ENCODE measurements at regions not wholly inside any gene's neighbourhood (a gene's known extent, or its start where the extent isn't known, plus 50 kb on each side); places are given as distances from the start of the nearest gene placed in this dataset.
"Not testable (repeated sequence)": the region's sequence is repeated elsewhere in the genome, so short reads cannot be mapped to it uniquely, and the experiment has no call there.

- H3K4me2 ChIP-seq (ENCODE audit: low read length) = peak overlapping the region; percentile 3
- no peak overlapping the region for H2AFZ ChIP-seq (ENCODE audit: low read depth, low read length)
- H3K9me3 ChIP-seq (ENCODE audit: low read length) = no peaks in the 10 kb centered on the region
- H3K4me3 ChIP-seq (ENCODE audit: low read length) = no peak overlapping the region
- TF ChIP-seq EZH2 (IDR thresholded peaks at IDR 0.05; ENCODE audit: borderline replicate concordance, insufficient read depth, low read length, poor library complexity, severe bottlenecking) (no peak), REST (IDR thresholded peaks at IDR 0.05; ENCODE audit: borderline replicate concordance) (peak; percentile 28), POLR2AphosphoS5 (IDR thresholded peaks at IDR 0.05) (peak; percentile 95), EP300 (conservative IDR thresholded peaks at IDR 0.05; ENCODE audit: poor library complexity, severe bottlenecking) (peak; percentile 95)
- no peaks in the 10 kb centered on the region for H3K36me3 ChIP-seq (ENCODE audit: insufficient read depth, low read length)
- no peaks in the 10 kb centered on the region for H3K27me3 ChIP-seq (ENCODE audit: insufficient read depth, low read depth, low read length)
- no peak overlapping the region for H3K9ac ChIP-seq (ENCODE audit: low read length)
- no peak overlapping the region for H3K27ac ChIP-seq (ENCODE audit: low read length)
- no peaks in the 10 kb centered on the region for H3F3A ChIP-seq (ENCODE audit: insufficient read depth, low read length, poor library complexity, severe bottlenecking)
- no peaks in the 10 kb centered on the region for H3K79me2 ChIP-seq (replicated peaks; ENCODE audit: insufficient read depth, low read length)
- H4K20me1 ChIP-seq (ENCODE audit: insufficient read depth) = no peaks in the 10 kb centered on the region
- no peaks in the 10 kb centered on the region for H3K9me2 ChIP-seq (ENCODE audit: insufficient read depth, low read length)
These were observed 103.1 kb upstream of the CYLC2 start for GRCh38 chr9:102892025-102892424.

- not testable (repeated sequence) for H3K27me3 ChIP-seq (ENCODE audit: insufficient read depth, low read depth, low read length); H3K27ac ChIP-seq (ENCODE audit: low read length); H3F3A ChIP-seq (ENCODE audit: insufficient read depth, low read length, poor library complexity, severe bottlenecking); H3K79me2 ChIP-seq (replicated peaks; ENCODE audit: insufficient read depth, low read length); H4K20me1 ChIP-seq (ENCODE audit: insufficient read depth); H3K9ac ChIP-seq (ENCODE audit: low read length); H3K36me3 ChIP-seq (ENCODE audit: insufficient read depth, low read length); H3K9me2 ChIP-seq (ENCODE audit: insufficient read depth, low read length); H3K4me3 ChIP-seq (ENCODE audit: low read length); H3K9me3 ChIP-seq (ENCODE audit: low read length); H2AFZ ChIP-seq (ENCODE audit: low read depth, low read length); H3K4me2 ChIP-seq (ENCODE audit: low read length)
These were observed 106.4 kb upstream of the CYLC2 start for GRCh38 chr9:102888747-102889146.

GRCh38 chr9:102875687-102876086 lies 119.4 kb upstream of the CYLC2 start:
- Histone ChIP-seq H3F3A (ENCODE audit: insufficient read depth, low read length, poor library complexity, severe bottlenecking) (no peaks in the 10 kb centered on the region), H3K4me2 (ENCODE audit: low read length) (no peak overlapping the region), H3K27ac (ENCODE audit: low read length) (no peak overlapping the region), H3K9me3 (ENCODE audit: low read length) (no peaks in the 10 kb centered on the region), H3K79me2 (replicated peaks; ENCODE audit: insufficient read depth, low read length) (no peaks in the 10 kb centered on the region), H3K9me2 (ENCODE audit: insufficient read depth, low read length) (no peaks in the 10 kb centered on the region), H3K27me3 (ENCODE audit: insufficient read depth, low read depth, low read length) (no peaks in the 10 kb centered on the region), H3K9ac (ENCODE audit: low read length) (no peak overlapping the region), H3K36me3 (ENCODE audit: insufficient read depth, low read length) (no peaks in the 10 kb centered on the region), H4K20me1 (ENCODE audit: insufficient read depth) (no peaks in the 10 kb centered on the region), H2AFZ (ENCODE audit: low read depth, low read length) (no peak overlapping the region), H3K4me3 (ENCODE audit: low read length) (no peak overlapping the region)
- no peak for TF ChIP-seq REST (IDR thresholded peaks at IDR 0.05; ENCODE audit: borderline replicate concordance)

Data from neural cell (in vitro differentiated cells).